HL-60 (cell line): ENCODE measurements at regions not wholly inside any gene's neighbourhood (a gene's known extent, or its start where the extent isn't known, plus 50 kb on each side); places are given as distances from the start of the nearest gene placed in this dataset.

Experiments
- DNase-seq, 2 experiments: peaks; one replicate each; pipeline ENCODE4 v3.0.0-alpha.2; 2010 to 2020; ENCODE audit warnings: low read depth in 1 of 2, low spot score in 1 of 2
- H3K27ac ChIP-seq: fragments of 250-450 bp; sonication (Bioruptor Pico); replicated peaks from 2 replicates; pipeline ENCODE4 v1.5.1; 2020; ENCODE audit warnings: mild to moderate bottlenecking, moderate library complexity
- H3K27me3 ChIP-seq: fragments of 250-450 bp; sonication (Bioruptor Pico); 2 replicates; pipeline ENCODE4 v1.5.1; 2021; ENCODE audit warnings: mild to moderate bottlenecking, moderate library complexity; ENCODE audit not compliant: insufficient read depth, poor library complexity, severe bottlenecking
- H3K4me3 ChIP-seq: replicated peaks from 2 replicates; pipeline ENCODE4 v1.5.1; 2011; ENCODE audit warnings: mild to moderate bottlenecking, control low read depth, low read length; ENCODE audit not compliant: insufficient read depth
- CTCF ChIP-seq: IDR thresholded peaks from one replicate; pipeline ENCODE4 v1.5.1; 2011; ENCODE audit warnings: low read length, control low read depth, inconsistent platforms; ENCODE audit not compliant: insufficient read depth
- GABPA ChIP-seq: IDR thresholded peaks from 2 replicates; pipeline ENCODE4 v1.6.1; 2012; ENCODE audit warnings: low read depth
- POLR2AphosphoS5 ChIP-seq: IDR thresholded peaks from 2 replicates; pipeline ENCODE4 v1.6.1; 2012; ENCODE audit warnings: low read depth
- SPI1 ChIP-seq: IDR thresholded peaks from 2 replicates; pipeline ENCODE4 v1.6.1; 2012; ENCODE audit warnings: low read depth, mild to moderate bottlenecking, borderline replicate concordance
- TF ChIP-seq, protein P1 (sequence below): IDR thresholded peaks from 2 replicates; pipeline ENCODE4 v1.6.1; 2012; ENCODE audit warnings: low read depth; ENCODE audit not compliant: insufficient replicate concordance

DNA sequence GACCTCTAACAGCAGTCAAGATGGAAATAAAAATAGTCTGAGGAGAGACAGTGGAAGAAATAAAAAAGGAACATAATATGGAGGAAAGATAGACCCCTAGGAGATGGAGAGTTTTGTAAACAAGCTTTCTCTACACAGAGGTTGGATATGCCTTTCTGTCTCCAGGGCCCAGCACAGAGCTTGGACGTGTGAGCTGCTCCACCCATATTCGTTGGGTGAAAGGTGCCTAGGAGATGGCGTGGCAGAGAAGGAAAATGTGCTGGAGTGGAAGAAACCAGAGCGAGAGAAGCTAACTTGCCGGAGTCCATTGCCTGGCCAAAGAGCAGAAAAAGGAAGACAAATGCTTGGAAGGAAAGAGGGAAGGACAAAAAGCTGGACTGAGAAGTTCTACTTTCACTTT is 78.3 kb upstream of the LMO4 start:
- Histone ChIP-seq H3K4me3 (no peak overlapping the region), H3K27ac (no peak overlapping the region), H3K27me3 (no peaks in the 10 kb centered on the region)
- TF ChIP-seq GABPA: no peak
- TF ChIP-seq, protein P1, sequence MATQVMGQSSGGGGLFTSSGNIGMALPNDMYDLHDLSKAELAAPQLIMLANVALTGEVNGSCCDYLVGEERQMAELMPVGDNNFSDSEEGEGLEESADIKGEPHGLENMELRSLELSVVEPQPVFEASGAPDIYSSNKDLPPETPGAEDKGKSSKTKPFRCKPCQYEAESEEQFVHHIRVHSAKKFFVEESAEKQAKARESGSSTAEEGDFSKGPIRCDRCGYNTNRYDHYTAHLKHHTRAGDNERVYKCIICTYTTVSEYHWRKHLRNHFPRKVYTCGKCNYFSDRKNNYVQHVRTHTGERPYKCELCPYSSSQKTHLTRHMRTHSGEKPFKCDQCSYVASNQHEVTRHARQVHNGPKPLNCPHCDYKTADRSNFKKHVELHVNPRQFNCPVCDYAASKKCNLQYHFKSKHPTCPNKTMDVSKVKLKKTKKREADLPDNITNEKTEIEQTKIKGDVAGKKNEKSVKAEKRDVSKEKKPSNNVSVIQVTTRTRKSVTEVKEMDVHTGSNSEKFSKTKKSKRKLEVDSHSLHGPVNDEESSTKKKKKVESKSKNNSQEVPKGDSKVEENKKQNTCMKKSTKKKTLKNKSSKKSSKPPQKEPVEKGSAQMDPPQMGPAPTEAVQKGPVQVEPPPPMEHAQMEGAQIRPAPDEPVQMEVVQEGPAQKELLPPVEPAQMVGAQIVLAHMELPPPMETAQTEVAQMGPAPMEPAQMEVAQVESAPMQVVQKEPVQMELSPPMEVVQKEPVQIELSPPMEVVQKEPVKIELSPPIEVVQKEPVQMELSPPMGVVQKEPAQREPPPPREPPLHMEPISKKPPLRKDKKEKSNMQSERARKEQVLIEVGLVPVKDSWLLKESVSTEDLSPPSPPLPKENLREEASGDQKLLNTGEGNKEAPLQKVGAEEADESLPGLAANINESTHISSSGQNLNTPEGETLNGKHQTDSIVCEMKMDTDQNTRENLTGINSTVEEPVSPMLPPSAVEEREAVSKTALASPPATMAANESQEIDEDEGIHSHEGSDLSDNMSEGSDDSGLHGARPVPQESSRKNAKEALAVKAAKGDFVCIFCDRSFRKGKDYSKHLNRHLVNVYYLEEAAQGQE: no peak
- TF ChIP-seq SPI1: no peak
- no peak for DNase-seq

- Histone ChIP-seq H3K27me3 (no peaks in the 10 kb centered on the region), H3K27ac (peak overlapping the region; percentile 27), H3K4me3 (no peak overlapping the region)
- DNase-seq: peak; percentile 56 to 68
- no peak for TF ChIP-seq CTCF
- TF ChIP-seq, protein P1: no peak
- no peak for TF ChIP-seq SPI1
- TF ChIP-seq GABPA: no peak
Measured at GRCh38 chr1:87252406-87252805, 76.3 kb upstream of the LMO4 start.

DNA sequence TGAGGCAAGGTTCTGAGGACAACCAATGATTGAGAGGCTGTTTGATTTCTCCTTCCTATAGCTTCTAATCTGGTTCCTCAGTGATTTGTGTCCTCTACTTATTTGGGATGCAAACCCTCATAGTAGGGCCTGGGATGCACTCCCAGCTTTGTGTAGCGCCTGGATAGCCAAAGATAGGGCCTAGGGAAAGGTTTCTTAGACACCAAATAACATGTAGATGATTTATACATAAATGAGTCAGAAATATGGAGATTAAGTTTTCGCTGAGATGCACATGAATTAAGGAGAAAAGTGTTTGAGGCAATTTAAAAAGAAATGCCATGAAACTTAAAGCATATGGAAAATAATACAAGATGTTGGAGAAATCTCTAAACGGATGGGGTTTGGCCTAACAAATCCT is 66.0 kb upstream of the LMO4 start:
- no peak overlapping the region for H3K27ac ChIP-seq
- TF ChIP-seq POLR2AphosphoS5 (no peak), CTCF (no peak), SPI1 (no peak), GABPA (no peak)
- TF ChIP-seq, protein P1: no peak
- H3K27me3 ChIP-seq: no peaks in the 10 kb centered on the region
- H3K4me3 ChIP-seq: no peak overlapping the region
- DNase-seq: no peak

DNA sequence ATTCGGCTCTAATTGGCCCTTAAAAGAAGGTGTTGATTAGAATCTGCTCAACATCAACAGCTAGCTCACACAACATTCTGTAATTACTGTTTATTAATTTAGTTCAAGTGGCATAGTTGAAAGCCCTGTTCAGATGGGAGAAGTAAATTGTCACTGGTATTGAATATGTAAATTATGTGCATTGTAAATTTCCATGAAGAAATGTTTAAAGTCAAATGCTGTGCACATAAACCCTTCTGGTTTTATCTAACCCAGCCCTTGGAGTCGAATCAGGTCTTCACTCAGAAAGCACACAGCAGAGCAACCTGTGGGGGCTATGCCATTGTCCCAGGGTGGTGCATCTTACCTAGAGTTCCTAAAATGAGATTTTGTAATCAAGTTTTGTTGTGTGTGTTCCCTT is 65.4 kb upstream of the LMO4 start:
- Histone ChIP-seq H3K27me3 (no peaks in the 10 kb centered on the region), H3K27ac (no peak overlapping the region), H3K4me3 (no peak overlapping the region)
- TF ChIP-seq, protein P1: no peak
- TF ChIP-seq SPI1: no peak
- DNase-seq: no peak
